ENCODE measurements at regions not wholly inside any gene's neighbourhood (a gene's known extent, or its start where the extent isn't known, plus 50 kb on each side); places are given as distances from the start of the nearest gene placed in this dataset.

DNA sequence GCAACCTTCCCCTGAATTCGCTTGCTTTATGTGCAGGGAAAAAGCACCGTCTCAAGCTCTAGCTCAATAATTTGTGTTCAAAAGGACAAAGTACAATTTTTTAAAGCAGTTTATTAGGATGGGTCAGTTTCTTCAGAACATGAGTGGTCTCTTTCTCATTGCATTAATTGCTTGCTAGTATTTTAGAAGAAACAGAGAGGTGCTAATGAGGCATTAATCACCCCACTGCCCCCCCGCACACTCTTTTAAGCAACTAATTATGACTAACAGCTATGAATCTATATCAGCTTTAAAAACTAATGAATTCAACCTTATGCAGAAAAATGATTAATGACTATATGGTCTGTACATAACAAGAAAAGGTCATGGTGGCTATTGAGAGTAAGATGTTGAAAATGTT is 262.1 kb upstream of the ST6GAL2 start:
- no peak for TF ChIP-seq EZH2 (IDR thresholded peaks at IDR 0.05; ENCODE audit: borderline replicate concordance, low read depth, low read length, severe bottlenecking)
- TF ChIP-seq, protein P1, sequence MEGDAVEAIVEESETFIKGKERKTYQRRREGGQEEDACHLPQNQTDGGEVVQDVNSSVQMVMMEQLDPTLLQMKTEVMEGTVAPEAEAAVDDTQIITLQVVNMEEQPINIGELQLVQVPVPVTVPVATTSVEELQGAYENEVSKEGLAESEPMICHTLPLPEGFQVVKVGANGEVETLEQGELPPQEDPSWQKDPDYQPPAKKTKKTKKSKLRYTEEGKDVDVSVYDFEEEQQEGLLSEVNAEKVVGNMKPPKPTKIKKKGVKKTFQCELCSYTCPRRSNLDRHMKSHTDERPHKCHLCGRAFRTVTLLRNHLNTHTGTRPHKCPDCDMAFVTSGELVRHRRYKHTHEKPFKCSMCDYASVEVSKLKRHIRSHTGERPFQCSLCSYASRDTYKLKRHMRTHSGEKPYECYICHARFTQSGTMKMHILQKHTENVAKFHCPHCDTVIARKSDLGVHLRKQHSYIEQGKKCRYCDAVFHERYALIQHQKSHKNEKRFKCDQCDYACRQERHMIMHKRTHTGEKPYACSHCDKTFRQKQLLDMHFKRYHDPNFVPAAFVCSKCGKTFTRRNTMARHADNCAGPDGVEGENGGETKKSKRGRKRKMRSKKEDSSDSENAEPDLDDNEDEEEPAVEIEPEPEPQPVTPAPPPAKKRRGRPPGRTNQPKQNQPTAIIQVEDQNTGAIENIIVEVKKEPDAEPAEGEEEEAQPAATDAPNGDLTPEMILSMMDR (IDR thresholded peaks at IDR 0.05; ENCODE audit: borderline replicate concordance, extremely low read depth, low read length, poor library complexity, severe bottlenecking): no peak
- ATAC-seq (ENCODE audit: insufficient read depth, low read depth) (no peak), DNase-seq (no peak)
- no peak overlapping the region for H3K9ac ChIP-seq (ENCODE audit: low read depth, low read length)
- H3K79me2 ChIP-seq (ENCODE audit: insufficient read depth, low read length): no peaks in the 10 kb centered on the region
- no peaks in the 10 kb centered on the region for H3K9me3 ChIP-seq (ENCODE audit: insufficient read depth, low read length, severe bottlenecking)
- no peaks in the 10 kb centered on the region for H3K27me3 ChIP-seq (ENCODE audit: insufficient read depth, low read length, poor library complexity)
- no peaks in the 10 kb centered on the region for H4K20me1 ChIP-seq (ENCODE audit: insufficient read depth, low read length)
- no peaks in the 10 kb centered on the region for H3K4me1 ChIP-seq (ENCODE audit: insufficient read depth, low read length)
- H3K27ac ChIP-seq (ENCODE audit: low read length): no peak overlapping the region
- no peak overlapping the region for H2AFZ ChIP-seq (ENCODE audit: low read depth, low read length)
- no peak overlapping the region for H3K4me2 ChIP-seq (ENCODE audit: insufficient read depth, low read length)
- H3K36me3 ChIP-seq (ENCODE audit: insufficient read depth, low read length): no peaks in the 10 kb centered on the region
- H3K4me3 ChIP-seq (ENCODE audit: low read depth in 1 of 2, low read length in 2 of 2): no peak overlapping the region

DNA sequence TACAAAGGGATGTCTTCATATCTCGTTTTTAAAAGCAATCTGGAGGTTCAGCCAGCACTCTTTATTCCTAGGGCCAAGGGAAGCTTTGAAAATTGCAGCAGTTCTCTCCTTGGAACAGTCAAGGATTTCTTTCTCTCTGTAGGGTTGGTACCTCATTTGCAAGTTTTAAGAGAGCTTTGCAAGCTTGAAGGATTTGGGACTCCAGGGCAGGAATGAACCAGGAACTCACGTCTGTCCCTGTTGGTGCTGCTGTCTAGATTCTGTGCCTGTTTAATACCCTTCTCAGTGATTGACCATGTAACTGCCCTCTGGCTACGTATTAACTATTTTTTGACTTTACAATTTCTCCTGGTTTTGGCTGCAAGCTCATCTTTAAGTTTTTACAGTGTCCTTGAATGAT is 262.5 kb upstream of the ST6GAL2 start:
- Histone ChIP-seq H3K4me3 (ENCODE audit: low read depth in 1 of 2, low read length in 2 of 2) (no peak overlapping the region), H2AFZ (ENCODE audit: low read depth, low read length) (no peak overlapping the region), H3K36me3 (ENCODE audit: insufficient read depth, low read length) (no peaks in the 10 kb centered on the region), H3K9ac (ENCODE audit: low read depth, low read length) (no peak overlapping the region), H4K20me1 (ENCODE audit: insufficient read depth, low read length) (no peaks in the 10 kb centered on the region), H3K79me2 (ENCODE audit: insufficient read depth, low read length) (no peaks in the 10 kb centered on the region), H3K27ac (ENCODE audit: low read length) (no peak overlapping the region), H3K4me2 (ENCODE audit: insufficient read depth, low read length) (no peak overlapping the region), H3K9me3 (ENCODE audit: insufficient read depth, low read length, severe bottlenecking) (no peaks in the 10 kb centered on the region), H3K27me3 (ENCODE audit: insufficient read depth, low read length, poor library complexity) (no peaks in the 10 kb centered on the region), H3K4me1 (ENCODE audit: insufficient read depth, low read length) (no peaks in the 10 kb centered on the region)
- DNase-seq (no peak), ATAC-seq (ENCODE audit: insufficient read depth, low read depth) (no peak)
- TF ChIP-seq, protein P1 (IDR thresholded peaks at IDR 0.05; ENCODE audit: borderline replicate concordance, extremely low read depth, low read length, poor library complexity, severe bottlenecking): no peak
- no peak for TF ChIP-seq EZH2 (IDR thresholded peaks at IDR 0.05; ENCODE audit: borderline replicate concordance, low read depth, low read length, severe bottlenecking)

DNA sequence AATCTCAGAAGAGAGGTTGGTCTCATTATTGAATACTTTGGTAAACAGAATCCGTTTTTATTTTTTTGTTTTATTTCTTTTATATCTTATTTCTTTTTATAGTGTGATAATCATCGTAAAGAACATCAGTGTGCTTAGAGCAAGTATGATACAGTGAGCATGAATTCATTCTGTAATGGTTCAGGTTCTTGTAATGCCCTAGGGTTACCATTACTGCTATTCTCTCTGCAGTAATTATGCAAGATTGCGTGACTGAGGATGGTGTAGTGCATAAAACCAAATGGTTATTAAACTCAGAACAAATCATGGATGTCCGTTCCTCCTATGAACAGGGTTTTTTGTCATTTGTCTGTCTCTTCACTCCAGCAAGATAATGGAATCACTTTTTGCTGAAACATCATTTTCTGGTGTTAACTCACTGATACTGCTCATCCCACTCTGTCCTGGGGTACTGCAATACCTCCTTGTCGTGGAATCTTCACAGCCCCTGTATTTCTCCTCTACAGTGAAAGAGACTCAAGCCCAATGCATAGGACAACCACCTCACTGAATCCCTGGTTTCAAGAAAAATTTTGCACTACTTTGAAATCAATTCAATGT is 274.8 kb upstream of the ST6GAL2 start:
- no peak overlapping the region for H3K27ac ChIP-seq (ENCODE audit: low read length)
- no peak overlapping the region for H3K4me3 ChIP-seq (ENCODE audit: low read depth in 1 of 2, low read length in 2 of 2)
- no peaks in the 10 kb centered on the region for H3K9me3 ChIP-seq (ENCODE audit: insufficient read depth, low read length, severe bottlenecking)
- DNase-seq: no peak
- H4K20me1 ChIP-seq (ENCODE audit: insufficient read depth, low read length): no peaks in the 10 kb centered on the region
- no peak overlapping the region for H2AFZ ChIP-seq (ENCODE audit: low read depth, low read length)
- no peak overlapping the region for H3K9ac ChIP-seq (ENCODE audit: low read depth, low read length)
- TF ChIP-seq, protein P1 (IDR thresholded peaks at IDR 0.05; ENCODE audit: borderline replicate concordance, extremely low read depth, low read length, poor library complexity, severe bottlenecking): no peak
- no peak for TF ChIP-seq EZH2 (IDR thresholded peaks at IDR 0.05; ENCODE audit: borderline replicate concordance, low read depth, low read length, severe bottlenecking)
- ATAC-seq (ENCODE audit: insufficient read depth, low read depth): no peak
- no peaks in the 10 kb centered on the region for H3K4me1 ChIP-seq (ENCODE audit: insufficient read depth, low read length)
- H3K27me3 ChIP-seq (ENCODE audit: insufficient read depth, low read length, poor library complexity): no peaks in the 10 kb centered on the region
- no peaks in the 10 kb centered on the region for H3K79me2 ChIP-seq (ENCODE audit: insufficient read depth, low read length)
- no peaks in the 10 kb centered on the region for H3K36me3 ChIP-seq (ENCODE audit: insufficient read depth, low read length)
- no peak overlapping the region for H3K4me2 ChIP-seq (ENCODE audit: insufficient read depth, low read length)
